NCI-H2107 treated with DMSO at 0.1 percent for 48 hours (cell line): ENCODE measurements at regions not wholly inside any gene's neighbourhood (a gene's known extent, or its start where the extent isn't known, plus 50 kb on each side); places are given as distances from the start of the nearest gene placed in this dataset.
"Not testable (repeated sequence)": the region's sequence is repeated elsewhere in the genome, so short reads cannot be mapped to it uniquely, and the experiment has no call there.

ENCODE experiments used
- DNase-seq: peaks from one replicate; lab custom pipeline; 2025; ENCODE audit not compliant: unreplicated experiment; lab: John Stamatoyannopoulos, UW

- no peak for DNase-seq
Measured at GRCh38 chr2:126038861-126039260, 617.1 kb upstream of the GYPC start.

DNA sequence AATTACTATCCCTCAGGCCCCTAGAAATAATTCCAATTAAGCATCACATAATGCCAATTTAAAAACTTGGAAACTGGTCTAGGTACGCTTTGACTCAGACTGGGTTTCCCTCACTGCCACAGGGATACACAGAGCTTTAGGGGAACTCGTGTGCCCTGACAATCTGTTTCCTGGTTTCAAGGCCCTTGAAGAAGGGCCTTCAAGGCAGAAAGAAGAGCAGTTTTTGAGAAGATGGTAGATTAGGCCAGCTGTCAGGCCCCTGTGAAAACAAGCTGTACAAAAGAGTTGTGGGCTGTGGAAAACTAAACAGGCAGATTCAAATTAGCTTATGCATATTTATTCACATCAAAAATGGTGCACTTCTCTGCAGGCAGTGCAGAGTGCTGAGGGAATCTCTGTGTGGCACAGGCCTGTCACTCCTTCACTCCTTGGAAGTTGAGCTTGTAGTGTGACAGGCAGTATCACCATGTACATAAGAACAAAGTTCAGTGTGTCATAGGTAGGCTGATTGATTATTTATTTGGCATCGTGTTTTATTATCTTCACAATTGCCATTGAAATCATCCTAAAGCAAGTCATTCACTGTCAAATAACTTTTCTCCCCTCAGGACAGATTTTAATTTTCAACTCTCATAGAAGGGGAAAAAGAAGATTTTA is 614.4 kb upstream of the GYPC start:
- DNase-seq = no peak

DNA sequence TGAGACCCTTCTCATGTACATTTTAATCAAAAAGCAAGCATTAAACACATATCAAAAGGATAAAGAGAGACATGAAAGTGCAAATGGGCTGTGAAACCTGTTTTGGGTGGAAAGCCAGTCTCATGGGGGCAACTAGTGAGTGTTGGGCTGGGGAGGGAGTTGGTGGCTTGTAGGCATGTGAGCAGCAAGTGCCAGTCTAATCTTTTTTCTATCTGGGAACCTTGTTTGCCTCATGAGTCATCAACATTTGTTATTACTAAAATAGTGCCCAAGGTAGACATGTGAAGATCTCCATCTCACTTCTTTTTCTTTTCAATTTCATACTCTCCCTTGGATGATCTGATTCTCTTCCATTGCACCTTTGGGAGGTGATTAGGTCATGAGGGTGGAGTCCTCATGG is 613.9 kb upstream of the GYPC start:
- DNase-seq = no peak

DNA sequence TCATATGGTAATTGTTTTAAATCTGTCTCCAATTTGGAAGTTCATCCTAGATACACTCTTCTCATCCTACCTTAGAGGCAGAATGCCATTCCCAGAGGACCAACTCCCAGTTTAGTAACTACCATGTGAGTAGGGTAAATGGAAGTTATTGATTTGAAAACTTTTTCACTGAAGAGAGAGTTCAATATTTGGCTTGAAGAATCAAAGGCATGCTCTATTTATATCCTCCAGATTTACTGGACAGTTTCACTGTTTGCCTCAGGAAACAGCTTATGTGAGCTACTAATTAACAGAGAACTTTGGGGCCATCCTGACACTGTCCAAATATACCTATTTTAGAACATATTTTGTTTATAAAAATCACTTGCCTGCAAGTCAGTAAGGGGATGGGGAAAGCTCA is 607.2 kb upstream of the GYPC start:
- no peak for DNase-seq

GRCh38 chr2:126049461-126049860 is 606.5 kb upstream of the GYPC start:
- no peak for DNase-seq

- no peak for DNase-seq
Measured at GRCh38 chr2:126050991-126051736, 604.8 kb upstream of the GYPC start.

- DNase-seq = not testable (repeated sequence)
Measured at GRCh38 chr2:126051737-126052240, 604.2 kb upstream of the GYPC start.

- no peak for DNase-seq
Measured at GRCh38 chr2:126059379-126059778, 596.6 kb upstream of the GYPC start.

GRCh38 chr2:126085011-126085795 is 570.8 kb upstream of the GYPC start:
- no peak for DNase-seq

- DNase-seq = no peak
Measured at GRCh38 chr2:126100962-126101361, 555.0 kb upstream of the GYPC start.

DNA sequence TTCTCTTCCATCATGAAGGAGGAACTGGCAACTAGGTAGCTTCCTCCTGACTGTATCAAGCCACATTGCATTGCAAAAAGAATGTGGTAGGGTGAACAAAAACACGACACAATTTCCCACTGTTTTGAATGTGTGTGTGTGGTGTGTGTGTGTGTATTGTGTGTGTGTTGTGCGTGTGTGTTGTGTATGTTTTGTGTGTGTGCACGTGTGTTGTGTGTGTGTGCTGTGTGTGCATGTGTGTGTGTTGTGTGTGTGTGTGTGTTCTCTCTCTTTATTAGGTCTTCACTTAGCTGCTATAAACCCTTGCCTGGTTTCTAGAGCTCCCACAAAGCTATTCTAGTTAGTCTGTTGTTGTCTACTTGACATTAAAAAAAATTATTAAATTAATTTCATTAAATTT is 550.0 kb upstream of the GYPC start:
- no peak for DNase-seq

DNA sequence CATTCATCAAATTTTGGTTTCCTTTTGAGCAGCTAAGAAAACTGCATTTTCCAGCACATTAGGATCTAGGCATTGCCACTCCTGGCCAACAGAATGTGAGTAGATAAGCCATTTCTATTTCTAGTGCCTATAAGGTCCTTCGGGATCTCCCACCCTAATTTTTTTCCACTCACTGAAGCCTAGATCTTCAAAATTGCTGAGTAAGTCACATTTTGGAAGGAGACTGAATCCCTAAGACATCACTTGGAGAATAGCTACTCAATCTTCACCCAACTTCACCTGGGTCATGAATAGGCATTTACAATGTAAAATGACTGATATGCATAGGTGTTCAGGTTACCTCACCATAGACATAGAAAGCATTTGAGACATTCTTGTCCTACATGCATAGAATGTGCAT is 548.1 kb upstream of the GYPC start:
- DNase-seq = no peak

- no peak for DNase-seq
Measured at GRCh38 chr2:126115975-126116374, 540.0 kb upstream of the GYPC start.

GRCh38 chr2:126117886-126118285 is 538.1 kb upstream of the GYPC start:
- DNase-seq = no peak

DNA sequence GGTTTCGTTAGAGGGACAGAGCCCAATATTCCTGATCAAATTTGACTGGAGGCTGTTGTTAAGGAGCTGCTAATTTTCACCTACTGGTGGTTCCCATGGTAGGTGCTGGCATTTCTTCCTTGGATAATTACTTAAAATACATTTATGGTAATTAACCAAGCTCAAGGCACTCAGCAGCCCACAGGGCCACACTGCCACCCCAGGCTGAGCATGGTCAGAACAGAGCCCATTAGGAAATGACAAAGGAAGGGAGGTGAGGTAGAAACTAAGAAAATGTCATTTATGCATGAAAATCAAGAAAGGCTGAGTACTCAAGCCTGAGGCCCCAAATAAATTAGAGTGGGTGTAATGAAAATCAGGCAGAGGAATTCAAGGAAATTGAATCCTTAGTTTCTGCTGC is 510.2 kb upstream of the GYPC start:
- DNase-seq = no peak

DNA sequence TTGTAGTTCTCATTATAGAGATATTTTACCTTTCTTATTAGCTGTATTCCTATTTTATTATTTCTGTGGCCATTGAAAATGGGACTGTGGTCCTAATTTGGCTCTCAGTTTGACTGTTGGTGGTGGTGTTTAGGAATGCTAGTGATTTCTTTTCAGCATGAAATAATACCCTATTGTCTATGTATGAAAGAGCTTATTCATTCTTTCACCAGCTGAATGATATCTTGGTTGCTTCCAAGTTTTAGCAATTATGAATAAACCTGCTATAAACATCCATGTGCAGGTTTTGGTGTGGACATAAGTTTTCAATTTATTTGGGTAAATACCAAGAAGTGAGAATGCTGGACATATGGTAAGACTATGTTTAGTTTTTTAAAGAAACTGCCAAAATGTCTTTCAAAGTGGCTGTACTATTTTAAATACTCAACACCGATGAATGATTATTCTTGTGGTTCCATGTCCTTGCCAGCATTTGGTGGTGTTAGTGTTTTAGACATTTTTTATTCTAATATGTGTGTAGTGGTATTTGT is 501.6 kb upstream of the GYPC start:
- no peak for DNase-seq

DNA sequence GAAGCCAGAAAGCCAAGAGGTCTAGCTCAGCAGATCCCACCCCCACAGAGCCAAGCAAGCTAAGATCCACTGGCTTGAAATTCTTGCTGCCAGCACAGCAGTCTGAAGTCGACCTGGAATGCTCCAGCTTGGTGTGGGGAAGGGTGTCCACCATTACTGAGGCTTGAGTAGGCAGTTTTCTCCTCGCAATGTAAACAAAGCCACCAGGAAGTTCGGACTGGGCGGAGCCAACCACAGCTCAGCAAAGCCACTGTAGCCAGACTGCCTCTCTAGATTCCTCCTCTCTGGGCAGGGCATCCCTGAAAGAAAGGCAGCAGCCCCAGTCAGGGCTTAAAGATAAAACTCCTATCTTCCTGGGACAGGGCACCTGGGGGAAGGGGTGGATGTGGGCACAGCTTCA is 495.0 kb upstream of the GYPC start:
- DNase-seq = not testable (repeated sequence)

DNA sequence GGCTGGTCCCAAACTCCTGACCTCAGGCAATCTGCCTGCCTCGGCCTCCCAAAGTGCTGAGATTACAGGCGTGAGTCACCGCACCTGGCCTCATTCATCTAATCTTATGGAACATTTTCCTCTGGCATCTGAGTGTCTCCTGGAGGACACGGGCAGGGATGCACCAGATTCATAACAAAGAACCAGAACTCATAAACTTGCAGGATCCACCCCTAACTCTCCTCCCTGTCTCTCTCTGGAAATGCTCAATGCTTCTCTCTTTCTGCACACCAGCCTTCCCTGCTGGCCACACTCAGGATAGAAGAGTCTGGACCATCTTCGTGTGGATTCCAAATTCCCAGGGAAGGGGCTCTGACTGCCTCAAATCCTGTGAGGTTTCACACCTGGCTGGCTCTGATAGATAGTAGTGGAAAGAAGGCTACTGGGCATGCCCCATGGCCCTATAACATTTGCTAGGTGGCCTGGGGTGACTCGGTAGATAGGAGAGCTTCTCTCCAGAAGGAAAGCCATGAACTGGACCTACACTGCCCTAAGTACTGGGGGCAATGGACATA is 483.2 kb upstream of the GYPC start:
- DNase-seq = no peak

DNA sequence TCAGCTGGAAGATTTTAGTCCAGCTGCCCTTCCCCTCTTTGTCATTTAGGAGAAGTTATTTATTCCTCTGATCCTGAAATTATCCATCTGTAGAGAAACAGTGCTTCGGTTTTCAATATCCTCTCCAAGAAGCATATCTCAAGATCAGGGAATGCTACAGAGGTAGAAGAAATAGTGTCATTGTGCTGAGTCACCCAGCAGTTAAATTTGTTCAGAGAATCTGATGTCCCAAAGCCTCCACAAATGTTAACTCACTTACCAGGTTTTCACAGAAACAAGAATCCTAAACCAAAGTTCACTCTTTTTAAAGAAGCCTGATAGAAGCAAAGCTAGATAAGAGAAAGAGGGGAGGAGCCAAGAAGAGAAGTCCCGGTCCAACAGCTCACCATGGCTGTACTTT is 480.7 kb upstream of the GYPC start:
- DNase-seq = no peak

GRCh38 chr2:126177479-126177878 is 478.5 kb upstream of the GYPC start:
- no peak for DNase-seq

DNA sequence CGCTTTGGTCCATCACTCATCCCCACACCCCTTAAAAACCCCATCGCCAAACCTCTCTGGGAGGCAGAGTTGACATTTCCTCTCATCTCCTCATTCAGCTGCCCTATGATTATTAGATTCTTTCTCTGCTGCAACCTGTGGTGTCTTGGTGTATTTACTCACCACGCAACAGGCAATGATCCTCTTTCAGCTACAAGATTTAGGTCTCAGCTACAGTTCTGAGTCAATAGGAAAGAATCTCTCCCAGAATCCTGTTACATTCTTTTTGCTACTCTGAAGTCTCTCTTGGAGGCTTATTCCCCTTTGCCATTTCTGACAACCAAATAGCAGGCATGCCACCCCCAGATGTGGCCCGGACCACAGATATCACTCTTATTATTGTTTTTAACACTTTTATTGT is 468.3 kb upstream of the GYPC start:
- DNase-seq = no peak
